Iris pigment epithelial cell (primary cell): ENCODE measurements at regions not wholly inside any gene's neighbourhood (a gene's known extent, or its start where the extent isn't known, plus 50 kb on each side); places are given as distances from the start of the nearest gene placed in this dataset.
"Not testable (repeated sequence)": the region's sequence is repeated elsewhere in the genome, so short reads cannot be mapped to it uniquely, and the experiment has no call there.

ENCODE experiments used
- DNase-seq: peaks from one replicate; pipeline ENCODE4 v3.0.0-alpha.2; 2011; ENCODE audit warnings: low read depth

GRCh38 chr2:150669492-150669891 lies 182.0 kb upstream of the RND3 start:
- no peak for DNase-seq

DNA sequence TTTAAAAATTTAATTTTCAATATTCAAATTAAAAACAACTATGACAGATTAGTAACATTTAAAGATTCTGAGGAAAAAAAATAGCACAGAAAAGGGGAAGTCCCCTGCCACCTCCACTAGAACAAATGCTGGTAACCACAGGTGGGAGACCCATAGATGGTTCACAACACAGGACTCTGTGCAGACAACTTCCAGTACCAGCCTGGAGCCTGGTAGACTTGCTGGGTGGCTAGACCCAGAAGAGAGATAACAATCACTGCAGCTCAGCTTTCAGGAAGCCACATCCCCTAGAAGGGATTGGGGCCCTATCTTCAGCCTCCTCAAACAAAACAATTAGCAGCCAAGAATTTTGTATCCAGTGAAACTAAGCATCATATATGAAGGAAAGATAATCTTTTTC lies 179.6 kb upstream of the RND3 start:
- not testable (repeated sequence) for DNase-seq

GRCh38 chr2:150663143-150663542 lies 175.7 kb upstream of the RND3 start:
- peak; percentile 75 for DNase-seq

- no peak for DNase-seq
Measured at GRCh38 chr2:150656002-150656401, 168.5 kb upstream of the RND3 start.

GRCh38 chr2:150653351-150653750 lies 165.9 kb upstream of the RND3 start:
- peak; percentile 49 for DNase-seq

DNA sequence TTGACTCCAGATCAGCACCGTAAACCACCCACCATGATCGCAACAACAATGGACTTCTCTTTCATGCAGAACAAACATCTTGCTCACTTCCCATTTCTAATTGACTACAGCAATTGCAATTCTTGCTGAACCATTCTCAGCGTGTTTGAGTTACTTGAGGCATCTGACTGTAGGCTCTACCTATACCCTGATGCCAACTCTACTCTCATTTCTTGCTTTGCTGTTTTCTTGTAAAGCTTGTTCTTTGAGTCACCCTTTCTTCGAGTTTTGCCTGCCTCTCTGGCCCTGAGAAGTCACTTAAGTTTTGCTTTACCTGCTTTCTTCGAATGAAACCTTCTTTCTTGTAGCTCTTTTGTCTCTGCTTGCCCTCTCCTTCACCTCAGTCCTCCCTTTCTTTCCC lies 160.5 kb upstream of the RND3 start:
- DNase-seq: no peak

GRCh38 chr2:150646746-150647145 lies 159.3 kb upstream of the RND3 start:
- DNase-seq: peak; percentile 32

DNA sequence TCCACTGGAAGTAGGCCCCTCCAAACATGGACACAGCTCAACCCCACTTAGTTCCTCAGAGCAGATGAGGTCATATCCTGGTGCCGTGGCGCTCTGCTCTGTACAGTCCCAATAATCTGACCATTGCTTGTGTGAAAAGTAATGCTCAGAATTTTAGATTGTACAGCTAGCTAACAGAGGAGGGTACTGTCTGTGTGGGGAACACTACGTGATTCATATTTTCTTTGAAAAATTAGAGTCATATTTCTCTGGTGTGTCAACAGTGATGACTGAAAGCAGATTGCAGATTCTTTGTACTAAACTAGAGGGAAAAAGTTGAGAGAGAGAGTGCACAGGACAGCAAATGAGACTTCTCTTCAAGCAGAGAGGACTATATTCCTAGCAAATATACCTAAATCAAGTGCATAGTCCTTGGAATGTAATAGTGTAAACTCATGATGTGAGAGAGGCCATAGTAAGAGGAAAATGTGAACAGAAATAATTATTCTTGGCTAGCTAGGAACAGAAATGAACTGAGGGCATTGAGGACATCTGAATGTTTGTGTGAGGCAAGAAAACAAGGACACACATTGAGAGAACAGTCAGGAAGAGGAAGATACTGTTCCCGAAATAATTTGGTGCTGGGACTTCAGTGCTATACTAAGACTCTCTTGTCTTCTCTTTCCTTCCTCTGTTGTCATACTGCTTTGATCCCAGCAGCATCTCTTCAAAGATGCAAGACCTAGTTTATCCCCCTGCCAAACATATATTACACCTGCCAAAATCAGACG lies 157.0 kb upstream of the RND3 start:
- DNase-seq: peak; percentile 92

GRCh38 chr2:150643114-150643725 lies 155.8 kb upstream of the RND3 start:
- peak; percentile 89 for DNase-seq

- peak; percentile 35 for DNase-seq
Measured at GRCh38 chr2:150640039-150640438, 152.6 kb upstream of the RND3 start.

- DNase-seq: peak; percentile 23
Measured at GRCh38 chr2:150639383-150639782, 151.9 kb upstream of the RND3 start.

DNA sequence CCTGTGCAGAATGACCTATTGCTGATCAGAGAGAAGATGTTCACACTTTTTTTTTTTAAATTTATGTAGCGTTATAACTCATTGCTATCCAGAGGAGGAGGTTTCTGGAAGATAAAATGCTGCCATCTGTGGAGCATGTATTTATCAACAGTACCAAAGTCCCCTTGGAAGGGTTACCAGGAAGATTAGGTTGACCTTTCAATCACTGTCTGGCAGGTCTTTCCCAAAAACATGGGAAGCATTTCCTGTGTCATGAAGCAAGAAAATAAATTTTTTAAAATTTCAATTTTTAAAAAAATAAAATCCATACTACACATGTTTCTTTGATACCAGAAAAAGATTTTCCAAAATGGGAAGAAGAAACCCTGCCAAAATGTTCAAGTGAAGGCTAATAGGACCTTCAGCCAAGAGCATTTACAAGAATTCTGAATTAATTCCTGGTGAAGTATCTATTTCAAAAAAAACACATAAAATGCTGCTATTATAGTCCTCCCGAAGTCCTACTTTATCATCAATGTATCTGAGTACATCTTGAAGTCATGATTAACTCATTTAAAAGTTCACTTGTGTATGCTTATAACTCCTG lies 143.9 kb upstream of the RND3 start:
- no peak for DNase-seq

GRCh38 chr2:150630587-150631235 lies 143.2 kb upstream of the RND3 start:
- peak; percentile 59 for DNase-seq

- DNase-seq: no peak
Measured at GRCh38 chr2:150627526-150627925, 140.1 kb upstream of the RND3 start.

GRCh38 chr2:150626934-150627411 lies 139.5 kb upstream of the RND3 start:
- peak; percentile 28 for DNase-seq

DNA sequence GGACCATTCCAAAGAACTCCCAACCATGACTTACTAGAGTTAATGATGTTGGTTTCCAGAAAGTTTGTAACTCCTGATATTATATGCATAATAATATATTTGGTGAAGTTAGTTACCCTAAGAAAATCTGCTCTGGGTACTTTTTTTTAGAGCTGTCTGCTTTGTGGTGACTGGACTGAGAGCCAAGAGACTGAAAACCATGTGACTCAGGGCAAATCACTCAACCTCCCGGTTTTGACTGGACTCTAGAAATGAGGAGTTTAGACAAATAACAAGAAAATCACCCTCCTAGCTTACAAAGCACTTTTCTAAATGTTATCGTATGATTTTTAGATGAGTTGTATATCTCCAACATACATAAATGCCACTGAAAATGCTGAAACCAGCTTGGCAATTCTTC lies 138.3 kb upstream of the RND3 start:
- no peak for DNase-seq

- no peak for DNase-seq
Measured at GRCh38 chr2:150625303-150625702, 137.8 kb upstream of the RND3 start.

DNA sequence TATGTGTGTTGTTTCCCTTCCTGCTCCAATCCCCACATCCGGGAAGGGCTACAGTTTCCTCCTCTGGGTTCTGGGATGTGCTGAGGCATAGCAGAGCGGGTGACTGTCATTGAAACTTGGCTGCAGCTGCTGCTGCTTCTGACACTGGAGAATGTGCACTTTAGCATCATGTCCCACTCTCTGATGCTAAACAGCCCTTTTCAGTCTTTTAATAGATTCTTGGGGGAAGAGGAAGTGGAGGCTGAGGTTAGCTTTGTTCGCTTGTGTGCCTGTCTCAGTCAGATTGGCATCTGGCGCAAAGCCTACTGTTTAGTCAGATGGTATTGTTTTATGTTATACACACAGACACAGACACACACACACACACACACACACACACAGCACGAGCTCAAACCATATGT lies 136.5 kb upstream of the RND3 start:
- DNase-seq: no peak

GRCh38 chr2:150621526-150622213 lies 134.2 kb upstream of the RND3 start:
- peak; percentile 96 for DNase-seq

DNA sequence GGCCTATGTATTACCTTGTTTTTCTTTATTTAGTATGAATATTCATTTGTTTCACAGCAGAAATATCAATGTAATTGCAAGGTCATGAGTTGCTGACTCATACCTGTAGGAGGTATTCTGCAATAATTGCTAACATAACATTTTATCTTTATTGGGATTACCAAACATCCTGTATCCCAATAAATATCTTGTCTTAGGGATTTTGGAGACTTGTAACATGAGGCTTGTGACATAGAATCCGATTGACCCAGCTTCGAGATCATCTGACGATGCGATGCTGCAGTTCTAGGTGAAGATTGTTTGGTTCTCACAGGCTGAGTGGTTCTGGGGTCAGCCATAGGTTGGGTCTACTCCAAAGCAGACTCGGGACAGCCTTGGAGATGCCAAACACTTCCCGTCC lies 133.4 kb upstream of the RND3 start:
- DNase-seq: peak; percentile 87

GRCh38 chr2:150620416-150620815 lies 132.9 kb upstream of the RND3 start:
- peak; percentile 49 for DNase-seq
